NCI-H2196 (cell line): ENCODE measurements at regions not wholly inside any gene's neighbourhood (a gene's known extent, or its start where the extent isn't known, plus 50 kb on each side); places are given as distances from the start of the nearest gene placed in this dataset.
"Not testable (repeated sequence)": the region's sequence is repeated elsewhere in the genome, so short reads cannot be mapped to it uniquely, and the experiment has no call there.

Experiments used
- DNase-seq: peaks from one replicate; lab custom pipeline; 2025; ENCODE audit not compliant: unreplicated experiment; lab: John Stamatoyannopoulos, UW

GRCh38 chr20:22842793-22843192, 192.3 kb upstream of the SSTR4 start:
- no peak for DNase-seq

- DNase-seq: no peak
Observed at GRCh38 chr20:22844959-22845358, 190.2 kb upstream of the SSTR4 start.

DNA sequence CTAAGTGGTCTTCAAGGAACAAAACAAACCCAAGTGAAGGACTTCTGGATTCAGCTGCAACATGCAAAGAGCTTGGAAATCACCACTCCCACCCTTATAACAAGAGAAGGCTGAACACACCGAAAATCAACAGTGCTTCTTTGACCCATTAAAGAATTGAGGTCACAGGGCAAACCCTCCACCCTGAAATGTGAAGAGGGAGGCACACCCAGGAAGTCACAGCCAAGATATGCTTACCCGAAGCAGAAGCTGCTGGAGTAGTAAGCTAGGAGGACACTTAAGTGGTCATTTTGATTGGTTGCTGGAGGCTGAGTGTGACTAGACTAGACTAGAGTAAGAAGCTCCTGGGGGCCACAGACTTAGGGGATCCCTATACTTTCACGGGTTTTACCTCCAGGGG, 188.2 kb upstream of the SSTR4 start:
- no peak for DNase-seq

GRCh38 chr20:22848364-22848763, 186.7 kb upstream of the SSTR4 start:
- no peak for DNase-seq

DNA sequence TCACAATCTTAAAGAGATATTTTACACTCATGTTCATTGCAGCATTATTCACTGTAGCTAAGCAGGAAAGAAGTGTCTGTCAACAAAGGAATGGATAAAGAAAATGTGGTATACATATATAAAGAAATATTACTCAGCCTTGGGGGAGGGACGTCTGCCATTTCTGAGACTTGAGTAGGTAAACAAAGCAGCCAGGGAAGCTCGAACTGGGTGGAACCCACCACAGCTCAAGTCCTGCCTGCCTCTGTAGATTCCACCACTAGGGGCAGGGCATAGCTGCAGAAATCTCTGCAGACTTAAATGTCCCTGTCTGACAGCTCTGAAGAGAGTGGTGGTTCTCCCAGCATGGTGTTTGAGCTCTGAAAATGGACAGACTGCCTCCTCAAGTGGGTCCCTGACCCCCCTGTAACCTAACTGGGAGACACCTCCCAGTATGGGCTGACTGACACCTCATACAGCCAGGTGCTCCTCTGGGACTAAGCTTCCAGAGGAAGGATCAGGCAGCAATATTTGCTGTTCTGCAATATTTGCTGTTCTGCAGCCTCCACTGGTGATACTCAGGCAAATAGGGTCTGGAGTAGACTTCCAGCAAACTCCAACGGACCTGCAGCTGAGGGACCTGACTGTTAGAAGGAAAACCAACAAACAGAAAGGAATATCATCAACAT, 183.3 kb upstream of the SSTR4 start:
- not testable (repeated sequence) for DNase-seq

- no peak for DNase-seq
Observed at GRCh38 chr20:22861231-22861980, 173.7 kb upstream of the SSTR4 start.

- DNase-seq: no peak
Observed at GRCh38 chr20:22861990-22862389, 173.1 kb upstream of the SSTR4 start.

- no peak for DNase-seq
Observed at GRCh38 chr20:22862671-22863230, 172.4 kb upstream of the SSTR4 start.

DNA sequence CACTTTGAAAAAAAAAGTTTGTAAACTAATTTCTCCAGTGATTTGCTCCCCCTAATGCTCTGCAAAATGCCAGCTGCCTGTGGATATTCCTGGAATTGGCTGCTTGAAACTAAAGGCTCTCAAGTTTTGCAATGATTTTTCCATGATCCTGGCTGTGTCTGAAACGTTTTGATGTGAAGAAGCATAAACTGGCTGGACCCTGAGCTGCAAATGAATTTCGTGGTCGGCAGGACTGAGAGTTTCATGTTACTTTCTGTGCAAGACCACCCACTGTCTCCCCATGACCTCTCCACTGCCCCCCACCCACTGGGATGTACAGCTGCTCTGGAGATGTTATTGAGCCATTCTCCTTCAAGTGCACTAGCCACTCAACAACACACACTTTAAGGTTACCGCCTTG, 171.3 kb upstream of the SSTR4 start:
- DNase-seq: no peak

- DNase-seq: no peak
Observed at GRCh38 chr20:22866812-22867341, 168.2 kb upstream of the SSTR4 start.

- DNase-seq: no peak
Observed at GRCh38 chr20:22878166-22878565, 156.9 kb upstream of the SSTR4 start.

- DNase-seq: no peak
Observed at GRCh38 chr20:22880277-22880676, 154.8 kb upstream of the SSTR4 start.

DNA sequence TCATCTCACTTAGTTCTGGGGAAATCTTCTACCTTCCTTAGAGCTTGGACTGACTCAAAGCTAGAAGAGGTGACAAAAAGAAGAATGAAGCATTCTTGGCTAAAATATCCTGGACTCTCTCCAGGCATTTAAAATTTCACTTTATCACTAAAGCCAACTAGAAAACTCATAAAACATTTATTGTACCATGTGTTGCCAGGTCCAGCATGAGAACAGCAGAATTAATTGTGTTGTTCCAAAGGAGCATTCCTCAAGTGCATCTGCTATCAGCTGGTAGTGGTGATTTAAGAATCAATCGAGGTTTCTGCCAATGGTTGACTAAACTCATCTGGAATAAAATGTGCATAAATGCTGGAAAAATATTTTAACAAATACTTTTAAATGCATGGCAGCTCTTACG, 147.3 kb upstream of the SSTR4 start:
- no peak for DNase-seq

DNA sequence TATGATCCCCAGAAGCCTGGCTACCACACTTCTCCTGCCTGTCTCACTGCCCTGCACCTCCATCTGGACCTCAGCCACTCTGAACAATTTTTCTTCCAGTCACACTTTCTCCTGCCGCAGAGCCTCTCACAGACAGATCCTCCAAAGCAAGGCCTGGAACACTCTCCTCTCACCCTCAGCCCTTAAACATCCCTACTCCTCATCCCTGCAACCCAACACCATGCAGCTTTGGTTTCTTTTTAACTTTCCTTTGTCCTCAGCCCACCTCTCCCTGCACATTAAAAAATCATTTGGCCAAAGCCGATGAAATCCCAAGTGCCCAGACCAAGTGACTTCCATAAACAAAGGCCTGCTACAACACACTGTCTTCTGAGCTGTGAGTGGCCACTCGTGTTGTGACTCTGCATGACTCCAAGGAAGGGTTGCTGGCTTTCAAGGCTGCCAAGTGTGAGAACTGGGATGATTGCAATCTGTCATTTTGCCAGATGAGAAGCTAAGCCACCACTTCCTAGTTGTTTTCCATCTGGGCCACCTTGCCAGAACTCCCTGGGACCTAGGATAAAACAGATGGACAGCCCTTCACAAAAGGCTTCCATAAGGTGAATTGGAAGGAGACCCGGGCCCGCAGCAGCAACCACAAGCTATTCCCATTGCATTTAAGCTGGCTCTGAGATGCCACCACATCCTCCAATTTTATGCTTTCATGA, 144.4 kb upstream of the SSTR4 start:
- DNase-seq: no peak

GRCh38 chr20:22901164-22901563, 133.9 kb upstream of the SSTR4 start:
- no peak for DNase-seq

DNA sequence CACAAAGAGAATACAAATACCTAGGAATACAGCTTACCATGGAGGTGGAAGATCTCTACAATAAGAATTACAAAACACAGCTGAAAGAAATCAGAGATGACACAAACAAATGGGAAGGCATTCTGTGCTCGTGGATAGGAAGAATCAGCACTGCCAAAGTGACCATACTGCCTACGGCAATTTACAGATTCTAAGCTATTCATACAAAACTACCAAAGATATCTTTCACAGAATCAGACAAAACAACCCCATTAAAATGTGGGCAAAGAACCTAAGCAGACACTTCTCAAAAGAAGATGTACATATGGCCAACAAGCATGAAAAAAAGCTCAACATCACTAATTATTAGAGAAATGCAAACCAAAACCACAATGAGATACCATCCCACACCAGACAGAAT, 133.2 kb upstream of the SSTR4 start:
- DNase-seq: no peak

GRCh38 chr20:22904386-22904785, 130.7 kb upstream of the SSTR4 start:
- DNase-seq: no peak

- no peak for DNase-seq
Observed at GRCh38 chr20:22904905-22905304, 130.2 kb upstream of the SSTR4 start.

- DNase-seq: no peak
Observed at GRCh38 chr20:22905658-22906057, 129.5 kb upstream of the SSTR4 start.

GRCh38 chr20:22908437-22908836, 126.7 kb upstream of the SSTR4 start:
- no peak for DNase-seq

GRCh38 chr20:22908944-22909343, 126.2 kb upstream of the SSTR4 start:
- DNase-seq: no peak

- DNase-seq: no peak
Observed at GRCh38 chr20:22909436-22909835, 125.7 kb upstream of the SSTR4 start.
